Stomach (tissue), 8 donors: ENCODE measurements at regions not wholly inside any gene's neighbourhood (a gene's known extent, or its start where the extent isn't known, plus 50 kb on each side); places are given as distances from the start of the nearest gene placed in this dataset.

ENCODE experiments used
- DNase-seq, 2 donors: peaks; one replicate each; pipeline versions ENCODE4 v3.0.0 to v3.0.0-alpha.2; 2013 to 2019
- H3K27ac ChIP-seq, 5 donors: fragments of 200-600 bp in 4 of 5; sonication (generic) in 4 of 5; one replicate each; pipeline ENCODE4 v1.5.1; 2013 to 2019; ENCODE audit warnings: mild to moderate bottlenecking in 1 of 5, moderate library complexity in 1 of 5
- H3K27me3 ChIP-seq, 3 donors: fragments of 200-600 bp; sonication (generic); one replicate each; pipeline ENCODE4 v1.5.1; 2017 to 2019; ENCODE audit warnings: mixed run types in 1 of 3
- H3K36me3 ChIP-seq, 4 donors: fragments of 200-600 bp; sonication (generic); 1 replicate in 3 of 4; 2 replicates in 1 of 4; pipeline ENCODE4 v1.5.1; 2016 to 2019
- H3K4me1 ChIP-seq, 4 donors: fragments of 200-600 bp; sonication (generic); one replicate each; pipeline ENCODE4 v1.5.1; 2016 to 2019
- H3K4me3 ChIP-seq, 4 donors: fragments of 200-600 bp; sonication (generic) in 3 of 4; one replicate each; pipeline ENCODE4 v1.5.1; 2016 to 2019; ENCODE audit warnings: mild to moderate bottlenecking in 1 of 4
- H3K9me3 ChIP-seq, 4 donors: fragments of 200-600 bp; sonication (generic); one replicate each; pipeline ENCODE4 v1.5.1; 2016 to 2019
- EP300 ChIP-seq: sonication (generic); formaldehyde crosslinking; IDR thresholded peaks from one replicate; pipeline ENCODE4 v1.6.1; 2017; ENCODE audit warnings: antibody characterized with exemption
- POLR2A ChIP-seq, 4 donors: fragments of 450-650 bp; IDR thresholded peaks; one replicate each; pipeline ENCODE4 v1.6.1; 2016; ENCODE audit warnings: antibody characterized with exemption in 4 of 4, control low read depth in 2 of 4, mild to moderate bottlenecking in 1 of 4, moderate library complexity in 1 of 4
- POLR2AphosphoS5 ChIP-seq, 3 donors: sonication (generic); formaldehyde crosslinking; IDR thresholded peaks; one replicate each; pipeline ENCODE4 v1.6.1; 2016; ENCODE audit warnings: antibody characterized with exemption in 3 of 3
- WGBS, 5 donors: extraction: QIAGEN DNeasy Blood & Tissue Kit in 3 of 5; methylation state at CpG; one replicate each; pipeline versions ENCODE4 v1.1.5 to v1.1.7; 2013 to 2018; 5-methylcytosine and 5-hydroxymethylcytosine counted together
- intact Hi-C: fragments of 100-400 bp; cut with DNase I; formaldehyde crosslinking; loops from one replicate; pipeline ENCODE4 v1.15.1; 2023; ENCODE audit warnings: low total_unique reads
- TF ChIP-seq, protein P1 (sequence below), 7 experiments: fragments of 450-650 bp in 4 of 7; fragments of 200-600 bp in 3 of 7; sonication (generic) in 3 of 7; IDR thresholded peaks; one replicate each; pipeline ENCODE4 v1.5.1; 2016 to 2019; ENCODE audit warnings: antibody characterized with exemption in 7 of 7, control low read depth in 2 of 7, mild to moderate bottlenecking in 1 of 7
- donor health status: healthy with polysubstance abuse.
- donor health status: Bipolar disorder and iron deficiency.
- donor health status: healthy.

DNA sequence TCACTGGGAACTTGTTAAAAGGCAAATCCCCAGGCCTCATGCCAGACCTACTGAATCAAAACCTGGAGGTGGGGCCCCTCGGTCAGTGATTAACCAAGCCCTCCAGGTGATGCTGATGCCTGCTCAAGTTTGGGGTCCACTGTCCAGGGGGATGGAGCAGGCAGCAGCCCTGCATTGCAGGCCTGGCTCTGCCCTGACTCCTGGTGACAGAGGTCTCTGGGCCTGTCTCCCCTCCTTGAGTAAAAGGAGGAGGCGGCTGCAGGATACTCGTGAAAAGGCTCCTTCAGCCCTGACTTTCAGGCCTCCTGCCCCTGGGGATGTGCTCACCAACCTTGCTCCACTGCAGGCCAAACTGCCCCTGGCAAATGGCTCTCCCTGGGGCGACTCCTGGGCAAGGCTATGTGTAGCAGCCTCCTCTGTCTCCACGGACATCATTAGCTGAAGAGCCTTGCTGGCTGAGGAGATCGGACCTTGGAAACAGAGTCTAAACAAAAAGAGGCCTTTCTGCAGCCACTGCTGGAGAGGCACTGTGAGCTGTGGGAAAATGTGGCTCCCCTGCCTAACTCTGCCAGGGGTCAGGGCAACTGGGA, 134.8 kb upstream of the ALDH1B1 start:
- Histone ChIP-seq H3K27me3 (no peaks in the 10 kb centered on the region), H3K36me3 (no peaks in the 10 kb centered on the region), H3K4me3 (no peak overlapping the region), H3K9me3 (no peaks in the 10 kb centered on the region), H3K27ac (no peak overlapping the region), H3K4me1 (no peaks in the 10 kb centered on the region)
- no peak for TF ChIP-seq POLR2A (IDR thresholded peaks at IDR 0.05)
- TF ChIP-seq, protein P1, sequence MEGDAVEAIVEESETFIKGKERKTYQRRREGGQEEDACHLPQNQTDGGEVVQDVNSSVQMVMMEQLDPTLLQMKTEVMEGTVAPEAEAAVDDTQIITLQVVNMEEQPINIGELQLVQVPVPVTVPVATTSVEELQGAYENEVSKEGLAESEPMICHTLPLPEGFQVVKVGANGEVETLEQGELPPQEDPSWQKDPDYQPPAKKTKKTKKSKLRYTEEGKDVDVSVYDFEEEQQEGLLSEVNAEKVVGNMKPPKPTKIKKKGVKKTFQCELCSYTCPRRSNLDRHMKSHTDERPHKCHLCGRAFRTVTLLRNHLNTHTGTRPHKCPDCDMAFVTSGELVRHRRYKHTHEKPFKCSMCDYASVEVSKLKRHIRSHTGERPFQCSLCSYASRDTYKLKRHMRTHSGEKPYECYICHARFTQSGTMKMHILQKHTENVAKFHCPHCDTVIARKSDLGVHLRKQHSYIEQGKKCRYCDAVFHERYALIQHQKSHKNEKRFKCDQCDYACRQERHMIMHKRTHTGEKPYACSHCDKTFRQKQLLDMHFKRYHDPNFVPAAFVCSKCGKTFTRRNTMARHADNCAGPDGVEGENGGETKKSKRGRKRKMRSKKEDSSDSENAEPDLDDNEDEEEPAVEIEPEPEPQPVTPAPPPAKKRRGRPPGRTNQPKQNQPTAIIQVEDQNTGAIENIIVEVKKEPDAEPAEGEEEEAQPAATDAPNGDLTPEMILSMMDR (IDR thresholded peaks at IDR 0.05): no peak
- no peak for TF ChIP-seq POLR2AphosphoS5 (IDR thresholded peaks at IDR 0.05)
- TF ChIP-seq EP300: no peak
- WGBS, 5 donors: 72 to 80% (median 77%) methylated on average over 5 to 6 of the region's 6 CpGs
- intact Hi-C loops: no loop called here
- no peak for DNase-seq

DNA sequence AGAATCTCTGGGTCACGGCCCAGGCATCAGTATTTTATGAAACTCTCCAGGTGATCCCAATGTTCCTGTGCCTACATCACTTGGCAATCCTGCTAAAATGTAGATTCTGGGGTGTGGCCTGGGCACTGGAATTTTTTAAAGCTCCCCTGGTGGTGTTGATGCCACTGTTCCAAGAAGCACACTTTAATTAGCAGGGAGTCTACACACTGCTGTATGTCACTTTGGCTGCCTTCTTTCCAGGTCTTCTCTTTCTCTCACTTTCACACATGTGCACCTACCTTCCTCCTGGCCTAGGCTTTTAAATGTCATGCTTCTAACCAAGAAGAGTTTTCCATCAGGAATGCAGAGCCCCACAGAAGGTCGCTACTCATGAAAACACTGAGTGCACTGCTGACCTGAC, 136.0 kb upstream of the ALDH1B1 start:
- H3K9me3 ChIP-seq: no peaks in the 10 kb centered on the region
- TF ChIP-seq POLR2A (IDR thresholded peaks at IDR 0.05): no peak
- TF ChIP-seq, protein P1 (IDR thresholded peaks at IDR 0.05): no peak
- no peak for TF ChIP-seq EP300
- TF ChIP-seq POLR2AphosphoS5 (IDR thresholded peaks at IDR 0.05): no peak
- H3K27ac ChIP-seq: no peak overlapping the region
- DNase-seq: no peak
- 63 to 89% (median 83%) methylated on average over 2 of the region's 2 CpGs for WGBS, 5 donors
- no peaks in the 10 kb centered on the region for H3K4me1 ChIP-seq
- H3K27me3 ChIP-seq: no peaks in the 10 kb centered on the region
- intact Hi-C loops: no loop called here
- H3K36me3 ChIP-seq: no peaks in the 10 kb centered on the region
- no peak overlapping the region for H3K4me3 ChIP-seq

DNA sequence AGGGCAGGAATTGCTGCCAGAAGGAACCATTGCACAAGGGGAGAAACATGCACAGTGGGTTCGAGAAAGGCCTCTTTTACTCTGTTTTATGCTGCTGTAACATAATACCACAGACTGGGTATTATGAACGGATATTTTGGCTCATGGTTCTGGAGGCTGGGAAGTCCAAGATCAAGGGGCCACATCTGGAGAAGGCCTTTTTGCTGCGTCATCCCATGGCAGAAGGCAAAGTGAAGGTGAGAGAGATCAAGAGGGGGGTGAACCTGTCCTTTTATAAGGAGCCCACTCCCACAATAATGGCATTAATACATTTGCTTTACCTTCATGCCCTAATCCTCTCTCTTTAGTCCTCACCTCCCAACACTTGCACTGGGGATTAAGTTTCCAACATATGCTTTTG, 136.9 kb upstream of the ALDH1B1 start:
- no peak overlapping the region for H3K27ac ChIP-seq
- no peaks in the 10 kb centered on the region for H3K9me3 ChIP-seq
- DNase-seq: no peak
- H3K4me3 ChIP-seq: no peak overlapping the region
- no peaks in the 10 kb centered on the region for H3K4me1 ChIP-seq
- 71 to 90% (median 76%) methylated on average over 3 of the region's 3 CpGs for WGBS, 5 donors
- H3K36me3 ChIP-seq: no peaks in the 10 kb centered on the region
- intact Hi-C loops: no loop called here
- no peaks in the 10 kb centered on the region for H3K27me3 ChIP-seq
- TF ChIP-seq EP300: no peak
- TF ChIP-seq, protein P1 (IDR thresholded peaks at IDR 0.05): no peak
- TF ChIP-seq POLR2A (IDR thresholded peaks at IDR 0.05): no peak
- TF ChIP-seq POLR2AphosphoS5 (IDR thresholded peaks at IDR 0.05): no peak

- 68 to 88% (median 83%) methylated on average over 2 of the region's 2 CpGs for WGBS, 5 donors
These were observed 137.7 kb upstream of the ALDH1B1 start for GRCh38 chr9:38254756-38255155.

More at GRCh38 chr9:38254756-38255155, 137.7 kb upstream of the ALDH1B1 start:
- no peaks in the 10 kb centered on the region for H3K9me3 ChIP-seq
- H3K4me3 ChIP-seq: no peak overlapping the region
- no peak overlapping the region for H3K27ac ChIP-seq
- intact Hi-C loops: no loop called here
- no peaks in the 10 kb centered on the region for H3K4me1 ChIP-seq
- H3K27me3 ChIP-seq: no peaks in the 10 kb centered on the region
- TF ChIP-seq POLR2A (IDR thresholded peaks at IDR 0.05): no peak
- TF ChIP-seq POLR2AphosphoS5 (IDR thresholded peaks at IDR 0.05): no peak
- TF ChIP-seq EP300: no peak
- TF ChIP-seq, protein P1 (IDR thresholded peaks at IDR 0.05): no peak
- no peaks in the 10 kb centered on the region for H3K36me3 ChIP-seq
- DNase-seq: no peak
